ENCODE measurements at regions not wholly inside any gene's neighbourhood (a gene's known extent, or its start where the extent isn't known, plus 50 kb on each side); places are given as distances from the start of the nearest gene placed in this dataset.
"Not testable (repeated sequence)": the region's sequence is repeated elsewhere in the genome, so short reads cannot be mapped to it uniquely, and the experiment has no call there.

DNA sequence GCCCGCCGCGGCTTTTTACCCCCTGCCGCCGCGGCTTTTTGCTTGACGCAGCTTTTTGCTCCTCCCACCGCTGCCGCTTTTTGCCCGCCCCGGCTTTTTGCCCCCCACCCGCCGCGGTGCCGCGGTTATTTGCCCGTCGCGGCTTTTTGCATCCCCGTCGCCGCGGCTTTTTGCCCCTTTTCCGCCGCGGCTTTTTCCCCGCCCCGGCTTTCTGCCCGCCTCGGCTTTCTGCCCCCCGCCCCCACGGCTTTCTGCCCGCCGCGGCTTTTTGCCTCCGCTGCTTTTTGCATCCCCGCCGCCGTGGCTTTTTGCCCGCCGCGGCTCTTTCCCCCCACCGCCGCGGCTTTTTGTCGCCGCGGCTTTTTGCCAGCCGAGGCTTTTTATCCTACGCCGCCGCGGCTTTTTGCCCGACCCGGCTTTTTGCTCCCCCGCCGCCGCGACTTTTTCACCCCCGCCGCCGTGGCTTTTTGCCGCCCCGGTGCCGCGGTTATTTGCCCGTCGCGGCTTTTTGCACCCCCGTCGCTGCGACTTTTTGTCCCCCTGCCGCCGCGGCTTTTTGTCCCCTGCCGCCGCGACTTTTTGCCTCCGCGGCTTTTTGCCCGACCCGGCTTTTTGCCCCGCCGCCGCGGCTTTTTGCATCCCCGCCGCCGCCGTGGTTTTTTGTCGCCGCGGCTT, 105.5 kb upstream of the FAM72C start:
- TF ChIP-seq, protein P1, sequence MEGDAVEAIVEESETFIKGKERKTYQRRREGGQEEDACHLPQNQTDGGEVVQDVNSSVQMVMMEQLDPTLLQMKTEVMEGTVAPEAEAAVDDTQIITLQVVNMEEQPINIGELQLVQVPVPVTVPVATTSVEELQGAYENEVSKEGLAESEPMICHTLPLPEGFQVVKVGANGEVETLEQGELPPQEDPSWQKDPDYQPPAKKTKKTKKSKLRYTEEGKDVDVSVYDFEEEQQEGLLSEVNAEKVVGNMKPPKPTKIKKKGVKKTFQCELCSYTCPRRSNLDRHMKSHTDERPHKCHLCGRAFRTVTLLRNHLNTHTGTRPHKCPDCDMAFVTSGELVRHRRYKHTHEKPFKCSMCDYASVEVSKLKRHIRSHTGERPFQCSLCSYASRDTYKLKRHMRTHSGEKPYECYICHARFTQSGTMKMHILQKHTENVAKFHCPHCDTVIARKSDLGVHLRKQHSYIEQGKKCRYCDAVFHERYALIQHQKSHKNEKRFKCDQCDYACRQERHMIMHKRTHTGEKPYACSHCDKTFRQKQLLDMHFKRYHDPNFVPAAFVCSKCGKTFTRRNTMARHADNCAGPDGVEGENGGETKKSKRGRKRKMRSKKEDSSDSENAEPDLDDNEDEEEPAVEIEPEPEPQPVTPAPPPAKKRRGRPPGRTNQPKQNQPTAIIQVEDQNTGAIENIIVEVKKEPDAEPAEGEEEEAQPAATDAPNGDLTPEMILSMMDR (conservative IDR thresholded peaks at IDR 0.05 in 1 of 2, IDR thresholded peaks at IDR 0.05 in 1 of 2; ENCODE audit: low read depth in 1 of 2, low read length in 2 of 2) = not testable (repeated sequence)
- not testable (repeated sequence) for TF ChIP-seq EZH2 (IDR thresholded peaks at IDR 0.05; ENCODE audit: low read length, missing control alignments)

All from fibroblast of lung (primary cell).